GM19467 (cell line): ENCODE measurements at regions not wholly inside any gene's neighbourhood (a gene's known extent, or its start where the extent isn't known, plus 50 kb on each side); places are given as distances from the start of the nearest gene placed in this dataset.

Experiments
- ATAC-seq: cut with Tn5 transposase; IDR thresholded peaks from one replicate; pipeline ENCODE4 v1.9.1; 2021; ENCODE audit warnings: mild to moderate bottlenecking, moderate library complexity; ENCODE audit not compliant: unreplicated experiment

DNA sequence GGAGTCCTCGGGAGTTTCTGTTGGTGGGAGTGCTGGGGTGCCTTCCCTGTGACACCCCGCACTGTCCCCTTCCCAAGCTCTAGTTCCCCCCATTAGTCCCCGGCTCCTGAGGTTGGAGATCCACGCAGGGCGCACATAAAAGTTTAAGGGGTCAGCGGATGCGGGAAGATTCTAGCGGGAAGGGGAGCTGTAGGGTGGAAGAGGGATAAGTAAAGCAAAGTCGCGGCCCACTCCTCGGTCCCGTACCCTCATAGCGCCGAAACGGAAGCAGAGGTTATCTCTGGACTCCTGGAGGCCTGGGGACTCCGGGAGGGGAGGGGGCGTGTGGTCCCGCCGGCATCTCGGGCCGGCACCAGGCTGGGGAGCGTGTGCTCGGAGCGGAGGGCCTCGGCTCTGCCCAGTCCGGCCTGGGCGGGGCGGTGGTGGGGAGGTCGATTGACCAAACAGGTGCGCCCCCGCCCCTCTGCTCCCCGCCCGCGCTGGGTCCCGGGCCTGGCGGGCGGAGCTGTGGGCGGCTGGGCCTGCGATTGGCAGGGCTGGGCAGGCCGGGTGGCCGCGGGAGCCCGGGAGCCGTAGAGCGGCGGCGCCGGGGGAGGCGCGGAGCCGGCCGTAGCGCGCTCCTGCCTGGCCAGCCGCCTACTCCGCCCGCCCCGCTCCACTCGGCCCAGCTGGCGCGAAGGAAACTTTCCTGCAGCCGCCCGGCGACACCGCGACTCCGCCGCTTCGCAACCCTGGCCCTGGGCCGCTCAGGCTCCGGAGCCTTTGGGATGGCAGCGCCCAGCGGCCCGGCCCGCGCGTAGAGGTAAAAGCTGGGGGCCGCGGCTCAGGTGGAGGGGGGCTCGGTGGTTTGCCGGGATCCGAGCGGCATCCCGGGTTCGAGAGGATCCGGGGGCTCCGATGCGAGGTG, 52.2 kb upstream of the DAB2IP start:
- ATAC-seq = no peak

DNA sequence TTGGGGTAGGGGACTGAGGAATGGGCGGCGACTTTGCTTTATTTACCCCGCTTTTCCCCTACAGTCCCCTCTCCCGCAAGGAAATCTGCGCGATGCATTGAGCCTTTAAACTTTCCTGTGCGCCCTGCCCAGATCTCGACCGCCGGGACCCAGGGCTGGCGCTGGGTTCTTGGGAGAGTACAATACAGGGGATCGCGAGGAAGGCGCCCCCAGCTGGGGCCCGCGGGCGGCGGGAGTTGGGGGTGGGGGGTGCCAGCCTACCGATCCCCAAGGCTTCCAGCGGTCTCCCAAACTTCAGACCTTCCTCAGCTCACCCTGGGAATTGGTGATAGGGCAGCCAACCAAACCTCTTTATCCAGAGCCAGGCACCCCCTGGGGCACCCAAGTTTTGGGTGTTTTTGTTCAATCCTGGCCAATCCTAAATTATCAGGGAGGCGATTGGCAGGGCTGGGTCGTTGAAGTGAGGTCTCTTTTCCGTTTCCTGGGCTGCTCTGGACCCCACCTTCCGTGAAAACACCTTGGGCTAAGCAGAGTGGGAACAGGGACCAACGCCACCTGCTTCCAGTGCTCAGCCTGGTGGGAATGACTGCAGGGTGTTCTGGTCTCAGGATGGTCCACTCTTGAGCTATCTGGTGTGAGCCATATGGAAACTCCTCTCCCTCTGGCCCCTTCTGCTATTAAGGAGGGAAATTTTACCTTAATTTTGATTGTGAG, 51.4 kb upstream of the DAB2IP start:
- no peak for ATAC-seq

DNA sequence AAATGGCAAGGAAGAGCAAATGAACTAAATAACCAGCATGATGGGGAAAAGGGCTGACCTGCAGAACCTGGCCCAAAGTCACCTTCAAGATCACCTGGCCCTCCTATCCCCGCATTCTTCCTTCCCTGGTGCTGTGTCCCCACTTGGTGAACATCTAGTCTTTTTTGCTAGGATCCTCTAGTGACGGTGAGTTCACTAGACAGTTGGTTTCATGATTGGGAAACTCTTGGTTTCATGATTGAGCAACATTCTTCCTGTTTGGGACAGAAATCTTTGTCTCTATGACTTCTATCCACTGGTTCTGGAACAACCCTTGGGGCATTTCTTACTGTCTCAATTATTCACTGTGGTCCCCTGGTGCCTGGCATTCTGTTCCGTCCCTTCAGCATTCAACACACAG, 50.2 kb upstream of the DAB2IP start:
- no peak for ATAC-seq
